Activated effector memory CD4-positive, alpha-beta T cell treated with Interleukin-2 at 50 U/mL for 16 hours (primary cell): ENCODE measurements at regions not wholly inside any gene's neighbourhood (a gene's known extent, or its start where the extent isn't known, plus 50 kb on each side); places are given as distances from the start of the nearest gene placed in this dataset.

Experiments used
- DNase-seq: peaks from one replicate; pipeline ENCODE4 v3.0.0-alpha.2; 2020

GRCh38 chr10:3452683-3453361 is 280.2 kb upstream of the PITRM1 start:
- no peak for DNase-seq

GRCh38 chr10:3452173-3452626 is 279.6 kb upstream of the PITRM1 start:
- no peak for DNase-seq

DNA sequence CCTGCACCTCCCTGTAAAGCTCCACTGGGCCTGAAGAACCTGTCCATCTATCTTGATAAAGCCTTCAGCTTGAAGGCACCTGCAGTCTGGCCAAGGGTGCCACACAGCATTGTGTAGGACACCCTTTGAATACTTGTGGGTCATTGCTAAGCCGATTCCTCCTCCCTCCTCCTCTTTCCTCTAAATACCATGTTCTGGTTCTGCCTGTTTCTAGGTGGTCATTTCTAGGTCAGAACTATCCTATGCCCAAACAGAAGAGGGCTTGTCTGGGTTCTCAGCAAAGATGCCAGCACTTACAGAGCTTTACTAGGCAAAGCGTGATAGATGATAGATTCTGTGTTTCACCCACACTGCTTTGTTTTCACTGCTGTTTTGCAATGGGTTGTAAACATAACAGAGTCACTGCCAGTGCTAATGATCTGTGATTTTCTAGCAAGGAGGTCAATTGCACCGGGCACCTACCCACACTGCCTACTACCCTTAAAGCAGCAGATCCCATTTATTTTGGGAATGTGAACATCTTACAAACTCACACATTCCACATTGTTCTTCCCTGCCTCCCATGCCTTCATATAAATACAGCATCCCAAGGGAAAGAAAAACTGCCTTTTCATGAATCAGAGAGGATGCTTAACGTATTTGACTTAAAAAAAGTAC is 279.1 kb upstream of the PITRM1 start:
- no peak for DNase-seq

- no peak for DNase-seq
These were observed 273.6 kb upstream of the PITRM1 start for GRCh38 chr10:3446221-3446620.

DNA sequence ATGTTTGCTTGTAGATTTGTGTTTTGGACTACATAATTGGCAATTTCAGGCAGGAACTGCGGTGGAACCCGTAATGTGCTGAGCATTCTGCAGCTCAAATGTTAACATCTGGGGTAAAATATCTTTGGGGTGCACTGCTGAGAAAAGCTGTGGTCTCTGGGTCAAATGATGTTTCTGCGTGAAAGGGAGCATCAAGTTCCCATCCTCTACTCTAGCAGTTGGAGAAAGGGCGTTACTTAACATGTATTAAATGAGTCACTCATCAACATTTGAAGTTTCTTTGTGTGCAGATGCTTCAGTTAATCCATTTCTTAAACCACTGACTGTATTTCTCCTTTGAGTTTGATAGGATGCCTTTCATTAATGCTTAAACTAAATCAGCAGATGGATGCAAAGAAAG is 273.1 kb upstream of the PITRM1 start:
- no peak for DNase-seq

- DNase-seq, result no peak
These were observed 269.9 kb upstream of the PITRM1 start for GRCh38 chr10:3442451-3442990.

- DNase-seq, result no peak
These were observed 266.6 kb upstream of the PITRM1 start for GRCh38 chr10:3439183-3439582.

GRCh38 chr10:3438606-3439005 is 266.0 kb upstream of the PITRM1 start:
- DNase-seq, result no peak

GRCh38 chr10:3435671-3436070 is 263.1 kb upstream of the PITRM1 start:
- DNase-seq, result no peak

GRCh38 chr10:3433988-3434387 is 261.4 kb upstream of the PITRM1 start:
- no peak for DNase-seq

- DNase-seq, result no peak
These were observed 260.5 kb upstream of the PITRM1 start for GRCh38 chr10:3433131-3433530.

DNA sequence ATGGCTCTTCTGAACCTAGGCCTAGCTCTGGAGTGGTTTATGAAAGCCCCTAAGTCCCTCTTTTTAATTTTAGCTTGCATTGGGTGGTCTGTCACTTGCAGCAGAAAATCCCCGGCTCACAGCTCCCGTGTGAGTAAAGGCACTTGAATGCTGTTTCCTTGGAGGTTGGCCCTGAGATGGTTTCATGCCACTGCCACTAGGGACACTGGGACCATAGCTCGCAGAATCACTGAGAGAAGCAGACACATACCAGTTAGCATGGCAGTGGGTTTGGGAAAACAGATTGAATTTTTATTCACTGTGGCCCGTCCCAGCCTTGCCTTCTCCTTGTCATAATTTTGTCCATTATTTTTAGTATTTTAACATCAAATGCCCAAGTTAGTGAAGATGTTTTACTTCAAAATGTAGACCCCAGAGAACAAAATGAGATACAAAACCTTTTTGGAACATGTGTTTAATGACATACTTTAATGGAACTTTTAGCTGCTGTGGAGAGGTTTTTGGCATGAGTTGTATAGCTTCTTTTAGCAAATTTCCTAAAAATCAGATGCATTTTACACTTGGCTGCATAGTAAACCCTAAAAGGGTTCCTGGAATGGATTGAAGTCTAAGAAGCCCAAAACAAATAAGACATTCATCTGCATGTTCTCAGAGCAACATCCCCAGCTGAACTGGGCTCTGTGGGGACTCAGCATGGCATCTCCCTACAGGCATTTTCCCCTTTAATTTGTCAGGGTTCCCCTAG is 259.7 kb upstream of the PITRM1 start:
- no peak for DNase-seq

DNA sequence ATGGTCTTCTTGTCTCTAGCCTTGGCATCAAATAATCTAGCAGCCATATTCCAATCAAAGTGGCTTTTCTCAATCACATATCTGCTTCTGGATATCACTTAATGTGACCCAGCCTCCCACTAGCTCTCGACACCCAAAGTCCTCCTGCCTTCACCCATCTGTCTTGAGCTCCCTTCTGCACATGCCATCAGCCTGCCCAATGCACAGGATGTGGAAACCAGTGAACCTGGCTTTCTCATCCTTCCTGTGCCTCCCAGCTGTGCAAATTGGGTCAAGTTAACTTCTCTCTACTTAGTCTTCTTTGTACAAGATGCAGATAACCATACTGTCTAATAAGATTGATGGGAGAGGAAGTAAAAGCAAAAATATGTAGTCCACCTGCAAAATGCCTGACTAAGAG is 257.9 kb upstream of the PITRM1 start:
- no peak for DNase-seq

- DNase-seq, result no peak
These were observed 257.1 kb upstream of the PITRM1 start for GRCh38 chr10:3429676-3430075.

GRCh38 chr10:3428826-3429225 is 256.2 kb upstream of the PITRM1 start:
- DNase-seq, result no peak

DNA sequence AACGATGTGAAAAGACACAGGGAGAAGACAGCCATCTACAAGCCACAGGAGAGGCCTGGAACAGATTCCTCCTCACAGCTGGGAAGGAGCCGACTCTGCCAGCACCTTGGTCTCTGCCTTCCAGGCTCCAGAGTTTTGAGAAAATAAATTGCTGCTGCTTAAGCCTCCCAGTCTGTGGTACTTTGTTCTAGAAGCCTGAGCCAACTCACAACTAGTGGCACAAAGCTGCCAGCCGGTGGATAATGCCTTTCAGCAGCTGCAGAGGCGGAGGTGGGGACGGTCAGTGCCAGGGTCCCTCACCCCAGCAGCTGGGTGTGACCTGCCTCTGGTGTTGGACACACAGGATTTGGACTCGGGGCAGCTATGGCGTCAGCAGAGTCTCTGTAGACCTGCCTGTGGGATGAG is 255.4 kb upstream of the PITRM1 start:
- DNase-seq, result no peak

DNA sequence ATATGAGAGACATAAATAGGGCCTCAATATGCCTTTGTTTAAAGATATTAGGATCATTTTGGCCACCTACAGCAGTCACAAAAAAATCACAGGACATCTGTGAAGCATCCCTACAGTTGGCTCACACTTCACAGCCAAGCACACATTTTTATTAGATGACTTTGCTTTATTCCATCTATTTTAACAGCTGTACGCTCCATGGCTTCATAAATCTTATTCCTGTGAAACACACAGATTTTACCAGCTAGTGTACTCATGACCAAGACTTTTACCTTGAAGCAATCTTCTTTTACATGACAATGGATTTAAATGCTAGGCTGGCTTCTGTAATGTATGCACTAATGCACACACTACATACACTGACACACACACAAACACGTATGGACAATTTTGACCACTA is 254.8 kb upstream of the PITRM1 start:
- no peak for DNase-seq

DNA sequence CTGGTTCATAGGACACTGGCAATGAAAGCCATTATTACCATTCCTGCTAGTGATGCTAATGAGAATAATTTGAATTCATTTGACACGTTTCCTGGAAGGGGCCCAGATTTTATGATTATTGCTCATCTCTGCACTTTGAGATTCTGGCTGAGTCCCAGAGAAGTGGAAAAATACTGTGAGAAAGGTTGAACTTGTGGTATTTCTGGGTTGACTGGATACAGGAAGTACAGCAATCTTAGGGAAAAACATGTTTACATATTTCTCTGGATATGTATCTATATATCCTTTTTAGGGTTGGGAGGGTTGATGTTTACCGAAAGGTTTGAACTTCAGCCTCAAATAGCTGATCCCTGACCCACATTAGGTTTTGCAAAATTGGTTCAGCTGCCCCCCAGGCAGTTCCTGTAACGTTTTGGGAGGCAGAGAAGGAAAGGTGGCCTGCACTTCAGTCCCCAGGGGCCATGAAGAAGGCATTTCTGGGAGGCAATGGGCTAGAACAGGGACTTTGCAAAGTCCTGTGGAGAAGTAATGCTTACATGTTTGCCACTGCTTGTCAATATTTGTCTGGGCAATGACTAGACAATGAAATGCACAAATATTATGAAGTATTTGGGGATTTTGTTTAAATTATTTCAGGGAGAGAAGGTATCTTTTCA is 253.7 kb upstream of the PITRM1 start:
- no peak for DNase-seq

- no peak for DNase-seq
These were observed 253.1 kb upstream of the PITRM1 start for GRCh38 chr10:3425716-3426115.

DNA sequence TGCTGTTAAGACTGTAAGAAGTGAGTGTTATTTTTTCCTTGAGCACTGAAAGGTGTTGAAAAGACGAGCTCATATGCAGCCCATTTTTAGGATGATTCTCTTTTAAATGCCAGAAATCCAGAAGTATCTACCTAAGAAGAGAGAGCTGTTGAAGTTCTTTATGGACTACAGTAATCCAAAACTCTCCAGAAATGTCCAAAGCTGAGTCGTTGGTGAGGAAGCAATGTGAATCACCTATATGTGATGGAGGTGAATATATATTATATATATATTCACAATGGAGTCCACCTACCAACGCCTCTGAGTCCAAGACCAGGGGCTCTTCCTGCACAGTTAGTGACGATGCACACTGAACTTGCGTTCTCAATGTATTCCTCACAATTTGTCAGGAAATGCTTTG is 252.7 kb upstream of the PITRM1 start:
- DNase-seq, result no peak

DNA sequence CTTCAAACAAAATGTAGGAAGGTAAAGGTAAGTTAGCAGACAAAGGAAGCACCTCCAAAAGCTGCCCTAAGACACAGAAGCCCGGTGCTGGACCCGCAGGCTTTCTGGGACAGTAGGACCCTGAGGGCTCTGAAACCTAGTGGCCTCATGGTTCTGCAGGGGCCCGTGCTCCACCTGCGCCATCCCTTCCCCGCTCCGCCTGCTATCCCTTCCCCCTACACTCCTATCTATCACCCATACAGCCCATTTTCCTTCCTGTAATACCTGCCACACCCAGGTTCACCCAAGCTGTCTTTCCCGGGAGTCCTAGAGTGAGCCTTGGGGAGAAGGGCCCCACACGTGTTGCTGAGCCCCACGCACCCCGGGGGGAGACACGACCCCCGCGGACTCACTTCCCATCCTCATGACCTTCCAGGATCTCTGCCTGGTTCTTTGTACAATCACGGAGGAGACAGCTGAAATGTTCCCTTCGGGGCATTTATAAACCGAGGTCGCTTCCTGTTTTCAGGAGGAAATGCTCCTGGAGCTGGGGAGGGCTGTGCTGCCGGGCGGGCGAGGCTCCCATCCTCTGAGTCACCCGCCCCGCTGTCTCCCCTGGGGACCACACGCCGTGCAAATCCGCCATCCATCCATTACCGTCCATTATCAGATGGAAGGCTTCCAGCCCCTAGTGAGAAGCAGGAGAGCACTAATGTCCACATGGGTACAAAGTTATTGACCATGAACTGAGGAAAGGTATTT is 251.7 kb upstream of the PITRM1 start:
- DNase-seq, result no peak

- no peak for DNase-seq
These were observed 250.8 kb upstream of the PITRM1 start for GRCh38 chr10:3423384-3423783.

DNA sequence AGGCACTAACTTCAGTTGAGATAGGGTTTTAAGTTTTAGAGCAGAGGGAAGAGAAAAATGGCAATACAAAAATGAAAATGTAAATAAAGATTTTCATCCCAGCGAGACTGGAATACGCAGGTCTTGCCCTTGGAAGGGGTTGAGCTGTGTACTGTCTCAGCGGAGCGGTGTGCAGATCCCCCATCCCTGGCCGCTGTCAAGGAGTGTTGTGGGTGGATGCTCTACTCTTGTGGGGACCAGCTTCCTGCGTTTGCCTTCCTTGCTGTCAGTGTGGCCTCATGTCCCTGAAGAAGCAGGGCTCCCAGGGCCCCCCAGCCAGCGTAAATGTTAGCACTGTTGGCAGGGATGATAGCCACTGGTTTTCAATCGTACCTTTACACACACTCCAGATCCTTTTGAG is 249.7 kb upstream of the PITRM1 start:
- DNase-seq, result no peak
